ENCODE measurements at regions not wholly inside any gene's neighbourhood (a gene's known extent, or its start where the extent isn't known, plus 50 kb on each side); places are given as distances from the start of the nearest gene placed in this dataset.
A peak's percentile ranks its signal among the peaks of the same experiment; 100 is the strongest.

DNA sequence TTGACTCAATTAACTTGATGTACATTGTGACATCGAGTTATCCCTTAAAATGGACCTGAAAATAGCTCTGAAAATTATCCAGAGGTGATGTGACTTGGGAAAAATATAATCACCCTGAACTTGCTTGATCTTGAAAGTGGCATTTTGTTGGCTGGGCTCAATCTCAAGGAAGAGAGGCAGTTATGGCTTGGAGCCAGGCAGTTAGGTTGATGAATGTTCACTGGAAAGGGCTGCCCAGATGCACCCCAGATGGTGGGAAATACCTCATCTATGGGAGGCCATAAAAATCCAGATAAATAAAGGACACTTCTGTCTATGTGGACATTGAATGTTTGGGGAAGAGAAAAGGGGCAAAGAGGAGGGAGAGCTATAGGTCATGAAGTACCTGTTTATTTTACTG, 55.7 kb upstream of the OR5AN1 start:
- DNase-seq = no peak

DNA sequence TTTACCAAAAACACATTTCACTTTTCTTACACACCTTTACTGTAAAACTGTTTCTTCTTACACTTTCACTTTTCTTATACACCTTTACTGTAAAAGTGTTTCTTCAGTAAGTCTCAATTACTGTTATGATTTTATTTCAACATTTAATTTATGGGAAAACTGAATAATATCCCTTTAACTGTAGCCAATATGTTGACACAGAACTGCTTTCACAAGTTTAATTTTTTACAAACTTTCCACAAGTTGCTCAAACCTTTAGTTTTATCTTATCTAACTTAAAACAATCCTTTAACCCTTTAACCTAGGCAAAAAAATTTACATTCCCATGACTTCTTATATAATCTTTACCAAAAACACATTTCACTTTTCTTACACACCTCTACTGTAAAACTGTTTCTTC, 63.3 kb upstream of the OR5AN1 start:
- no peak for DNase-seq

DNA sequence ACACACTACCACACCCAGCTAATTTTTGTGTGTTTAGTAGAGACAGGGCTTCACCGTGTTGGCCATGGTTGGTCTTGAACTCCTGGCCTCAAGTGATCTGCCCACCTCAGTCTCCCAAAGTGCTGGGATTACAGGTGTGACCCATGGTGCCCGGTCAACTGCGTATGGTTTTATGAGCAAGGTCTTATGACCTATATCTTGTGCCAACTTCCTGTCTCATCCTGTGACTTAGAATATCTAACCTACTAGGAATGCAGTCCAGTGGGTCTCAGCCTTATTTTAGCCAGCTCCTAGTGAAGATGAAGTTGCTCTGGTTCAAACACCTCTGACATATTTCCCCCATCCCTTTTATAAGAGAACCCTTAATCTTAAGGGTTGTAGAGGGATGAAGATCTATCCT, 66.1 kb upstream of the OR5AN1 start:
- DNase-seq = no peak

DNA sequence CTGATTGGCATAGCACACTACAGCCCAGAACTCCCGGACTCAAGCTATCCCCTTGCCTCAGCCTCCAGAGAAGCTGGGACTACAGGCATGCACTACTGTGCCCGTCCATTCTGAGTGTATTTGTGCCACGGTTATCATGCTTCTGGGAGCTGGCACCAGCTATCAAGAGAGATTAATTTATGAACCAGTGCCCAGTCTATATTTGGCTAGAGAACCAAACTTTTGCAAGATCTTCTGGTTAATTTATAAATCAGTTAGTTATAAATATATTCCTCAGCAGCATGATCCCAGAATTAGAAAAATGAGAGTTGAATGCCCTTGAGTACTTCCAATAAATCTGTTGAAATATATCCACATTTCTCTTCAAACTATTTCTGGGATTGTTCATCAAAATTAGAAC, 67.5 kb upstream of the OR5AN1 start:
- no peak for DNase-seq

DNA sequence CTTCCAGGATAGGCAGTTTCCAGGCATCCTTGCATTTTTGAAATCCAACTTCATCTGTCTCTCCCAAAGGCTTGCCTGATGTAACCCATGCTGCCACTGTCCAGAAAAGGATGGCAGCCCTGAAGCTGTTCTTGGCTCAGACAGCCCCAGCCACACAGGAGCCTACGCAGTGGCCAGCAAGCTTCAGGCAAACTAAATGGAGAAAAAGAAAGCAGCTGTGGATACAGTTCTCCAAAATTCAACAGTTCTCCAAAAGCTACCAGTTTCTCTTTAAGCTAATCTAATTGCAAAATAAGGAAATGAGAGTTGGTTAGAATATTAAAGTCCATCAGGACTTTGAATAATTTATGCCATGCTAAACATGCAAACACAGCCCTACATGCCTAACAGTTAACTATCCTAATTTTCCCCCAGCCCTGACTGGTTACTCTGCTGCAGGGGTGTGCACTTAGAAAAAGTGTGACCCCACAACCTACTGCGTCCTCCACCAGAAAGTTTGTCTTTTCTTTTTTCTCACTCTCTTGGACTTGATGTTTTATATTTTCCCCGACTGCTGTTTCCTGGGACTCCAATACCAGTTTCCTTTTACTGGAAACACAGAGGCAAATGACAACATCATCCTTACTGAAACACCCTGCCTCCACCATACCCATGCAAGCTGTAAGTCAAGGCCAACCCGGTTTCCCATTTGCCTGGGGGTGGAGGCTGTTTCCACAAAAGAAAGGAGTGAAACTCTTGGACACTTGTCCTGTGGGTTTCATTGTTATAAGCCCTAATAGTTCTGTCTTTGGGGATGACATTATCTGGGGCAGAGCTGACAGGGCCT, 69.1 kb upstream of the OR5AN1 start:
- DNase-seq = no peak

DNA sequence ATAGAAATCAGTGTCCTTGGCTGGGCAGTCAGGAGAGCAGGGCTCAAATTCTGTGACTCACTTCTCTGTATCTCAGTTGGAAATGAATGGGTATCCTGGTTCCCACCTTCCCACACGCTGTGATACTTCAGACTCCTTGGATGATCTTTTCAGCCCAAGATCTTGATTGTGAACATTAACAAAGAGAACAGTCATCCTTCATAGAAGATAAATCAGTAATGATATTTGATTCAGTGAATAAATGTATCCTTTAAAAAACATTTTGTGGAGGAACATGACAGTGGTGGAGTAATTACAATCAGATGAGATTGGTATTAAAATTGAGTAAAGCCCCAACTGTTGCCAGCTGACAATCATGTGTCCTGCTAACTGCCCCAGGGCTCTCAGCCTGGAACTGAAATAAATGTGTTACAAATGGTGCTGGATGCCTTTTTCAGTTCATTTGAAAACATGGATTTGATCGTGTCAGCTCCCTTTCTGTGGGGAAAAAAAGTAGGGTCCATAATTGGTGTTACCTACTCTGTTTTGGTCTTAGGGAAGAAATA, 72.9 kb upstream of the OR5AN1 start:
- no peak for DNase-seq

DNA sequence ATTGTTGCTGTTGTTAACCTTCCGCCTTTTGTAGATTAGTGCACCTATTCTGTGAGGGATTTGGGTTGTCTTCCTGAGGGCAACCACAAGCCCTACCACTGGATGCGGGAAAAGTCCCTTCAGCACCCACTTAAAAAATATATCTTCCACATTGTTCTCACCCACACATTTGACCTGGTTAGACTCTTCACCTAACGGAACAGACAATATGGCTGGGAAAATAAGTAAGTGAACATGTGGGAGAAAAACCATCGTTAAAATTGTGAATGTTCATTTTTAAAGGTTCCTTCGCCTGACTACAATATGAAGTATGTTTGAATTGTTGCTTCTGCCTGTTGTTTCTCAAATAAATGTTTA, 72.0 kb upstream of the MPEG1 start:
- no peak for DNase-seq

DNA sequence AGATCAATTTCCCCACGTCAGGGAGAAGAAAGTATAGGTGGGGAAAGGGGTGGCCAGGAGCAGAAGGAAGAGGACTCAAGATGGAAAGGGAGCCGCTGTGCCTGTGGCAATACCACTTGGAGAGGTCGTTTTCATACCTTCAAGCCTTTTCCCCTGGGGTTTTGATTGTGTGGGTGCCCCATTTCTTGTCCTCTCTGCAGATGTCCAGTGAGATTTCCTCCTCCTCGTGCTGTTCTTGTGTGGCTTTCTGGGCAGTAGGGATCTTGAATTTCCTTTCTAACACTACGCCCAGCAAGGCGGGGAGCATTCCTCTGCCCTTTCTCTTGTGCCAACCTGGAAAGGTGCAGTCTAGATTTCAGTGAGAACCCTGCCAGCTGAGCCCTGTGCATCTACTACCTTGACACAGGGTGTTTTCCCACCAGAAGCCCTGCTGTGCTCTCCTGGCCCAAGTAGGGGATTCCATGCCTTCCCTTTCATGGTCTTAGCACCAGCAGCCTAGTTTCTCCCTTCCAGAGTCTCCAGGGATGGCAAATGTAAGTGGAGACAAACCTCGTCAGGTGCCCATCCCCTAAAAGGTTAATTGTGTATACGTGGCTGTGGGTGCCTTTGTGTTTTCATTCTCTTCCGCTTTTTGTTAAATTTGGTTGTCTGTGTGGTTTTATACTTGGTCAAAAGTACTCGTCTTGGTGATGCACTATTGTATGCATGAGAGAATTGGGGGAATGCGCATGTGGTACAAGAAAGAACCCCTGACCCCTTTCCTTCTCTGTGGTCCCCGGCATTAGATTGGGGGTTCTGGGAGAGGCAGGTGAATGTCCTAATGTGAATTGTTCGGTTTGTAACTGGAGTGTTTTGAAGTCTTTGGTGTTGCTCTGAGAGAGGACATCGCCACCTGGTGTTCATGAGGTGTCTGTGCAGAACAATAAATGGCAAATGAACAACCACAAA, 71.4 kb upstream of the MPEG1 start:
- peak; percentile 49 for DNase-seq

DNA sequence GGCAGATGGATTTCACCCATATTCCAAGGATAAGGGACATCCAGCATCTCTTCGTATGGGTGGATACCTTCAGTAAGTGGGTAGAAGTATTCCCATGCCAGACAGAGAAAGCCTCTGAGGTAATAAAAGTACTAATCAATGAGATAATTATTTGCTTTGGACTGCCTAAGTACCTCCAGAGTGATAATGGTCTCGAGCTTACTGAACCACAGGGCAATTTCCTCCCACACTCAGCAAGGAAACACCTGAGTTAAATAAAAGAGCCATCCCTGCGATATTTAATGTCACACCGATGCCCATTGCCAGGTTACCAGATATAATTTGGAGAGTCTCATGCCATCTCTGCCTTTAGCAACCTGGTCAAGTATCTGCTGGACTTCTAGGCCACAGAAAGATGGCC, 70.6 kb upstream of the MPEG1 start:
- DNase-seq = no peak

DNA sequence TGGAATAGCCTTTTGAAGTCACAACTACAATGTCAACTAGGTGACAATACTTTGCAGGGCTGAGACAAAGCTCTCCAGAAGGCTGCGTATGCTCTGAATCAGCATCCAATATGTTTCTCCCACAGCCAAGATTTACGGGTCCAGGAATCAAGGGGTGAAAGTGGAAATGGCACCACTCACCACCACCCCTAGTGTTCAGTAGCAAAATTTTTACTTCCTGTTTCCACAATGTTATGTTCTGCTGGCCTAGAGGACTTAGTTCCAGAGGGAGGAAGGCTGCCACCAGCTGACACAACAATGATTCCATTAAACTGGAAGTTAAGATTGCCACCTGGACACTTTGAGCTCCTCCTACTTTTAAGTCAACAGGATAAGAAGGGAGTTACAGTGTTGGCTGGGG, 68.5 kb upstream of the MPEG1 start:
- no peak for DNase-seq

DNA sequence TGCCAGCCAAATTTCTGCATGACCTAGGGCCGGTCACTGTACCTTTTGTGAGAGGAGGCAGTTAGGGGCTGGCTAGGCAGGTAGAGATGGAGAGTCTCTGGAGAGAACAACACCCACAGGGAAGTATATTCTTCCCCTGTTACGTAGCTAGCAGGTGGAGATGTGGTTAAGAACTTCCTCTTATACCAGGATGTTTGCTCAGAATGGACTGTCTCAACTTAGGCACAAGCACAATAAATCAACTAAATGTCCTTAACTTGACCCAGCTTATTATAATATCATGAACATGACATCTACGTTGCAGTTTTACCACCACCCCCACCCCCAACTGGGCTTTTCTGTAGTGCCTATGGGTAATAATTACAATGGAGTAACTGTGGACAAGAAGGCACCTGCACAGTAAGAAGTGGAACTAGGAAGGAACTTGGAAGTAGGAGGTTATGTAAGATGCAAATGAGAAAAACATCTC, 60.7 kb upstream of the MPEG1 start:
- DNase-seq = no peak

DNA sequence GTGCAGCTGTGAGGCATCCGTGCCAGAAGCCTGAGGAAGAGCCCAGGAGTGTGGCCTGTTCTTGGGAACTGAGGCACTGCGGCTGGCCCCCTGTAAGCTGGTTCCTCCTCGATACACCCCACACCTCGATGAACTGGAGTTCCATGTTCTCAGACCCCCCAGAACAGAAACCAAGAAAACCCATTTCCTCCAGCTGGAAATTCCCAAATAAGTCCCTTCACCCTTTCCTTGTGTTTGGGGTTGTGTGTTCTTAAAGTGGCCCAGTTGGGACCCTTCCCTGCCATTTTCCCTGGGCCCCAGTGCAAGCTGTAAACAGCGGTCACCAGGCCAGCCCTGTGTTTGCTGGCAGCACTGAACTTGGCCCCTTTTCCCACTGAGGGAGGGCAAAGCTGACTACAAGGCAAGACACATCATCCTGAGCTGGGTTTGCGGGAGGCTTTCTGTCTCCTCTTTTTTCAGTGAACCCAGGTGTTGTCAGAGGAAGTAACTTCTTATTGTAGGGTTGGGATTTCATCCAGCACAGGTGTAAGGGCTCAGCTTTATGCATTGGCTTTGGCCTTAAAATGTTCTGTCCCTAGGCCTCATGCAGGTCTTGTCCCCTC, 60.1 kb upstream of the MPEG1 start:
- DNase-seq = no peak

DNA sequence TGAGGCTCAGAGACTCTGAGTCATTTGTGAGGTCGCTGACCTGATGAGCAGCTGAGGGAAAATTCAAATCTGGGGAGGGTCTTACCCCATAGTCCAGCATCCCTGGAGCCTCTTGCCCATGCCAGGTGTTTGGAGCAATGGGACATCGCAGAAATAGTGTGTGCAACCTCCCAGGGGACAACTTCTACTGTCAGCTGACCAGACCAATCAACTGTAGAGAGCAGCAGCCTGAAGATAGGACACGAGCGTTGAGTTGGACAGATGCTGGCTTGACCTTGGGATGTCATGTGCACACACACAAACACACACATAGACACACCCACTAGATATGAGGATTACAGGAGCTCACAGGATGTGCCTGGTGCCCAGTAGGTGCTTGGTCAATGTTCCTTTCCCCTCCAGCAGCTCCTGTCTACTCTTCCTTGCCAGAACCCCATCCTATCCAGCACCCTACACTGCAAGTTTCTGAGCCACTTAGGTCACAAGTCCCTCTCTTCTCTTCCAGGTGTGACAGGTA, 59.1 kb upstream of the MPEG1 start:
- DNase-seq = no peak

DNA sequence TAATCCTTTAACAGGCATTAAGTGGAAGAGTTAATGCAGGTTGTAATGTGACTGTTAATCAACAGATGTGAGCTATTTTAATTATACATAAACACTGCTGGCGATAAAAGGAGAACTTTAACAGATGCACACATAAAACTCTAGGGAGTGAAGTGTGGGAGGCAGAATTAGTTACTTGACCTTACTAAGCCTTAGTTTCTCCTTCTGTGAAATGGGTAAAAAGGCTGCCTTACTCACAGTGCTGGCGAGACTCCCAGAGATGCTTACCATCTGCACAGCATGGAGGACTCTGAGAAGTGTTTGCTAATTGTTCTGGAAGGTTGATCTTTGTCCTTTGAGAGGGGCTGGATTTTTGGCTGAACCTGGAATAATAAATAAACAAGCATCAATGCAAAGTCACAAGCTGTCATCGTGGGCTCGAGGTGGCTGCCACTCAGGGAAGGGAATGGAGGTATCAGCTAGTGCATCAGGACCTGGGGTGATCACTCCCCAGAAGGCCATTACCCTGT, 58.6 kb upstream of the MPEG1 start:
- DNase-seq = no peak

DNA sequence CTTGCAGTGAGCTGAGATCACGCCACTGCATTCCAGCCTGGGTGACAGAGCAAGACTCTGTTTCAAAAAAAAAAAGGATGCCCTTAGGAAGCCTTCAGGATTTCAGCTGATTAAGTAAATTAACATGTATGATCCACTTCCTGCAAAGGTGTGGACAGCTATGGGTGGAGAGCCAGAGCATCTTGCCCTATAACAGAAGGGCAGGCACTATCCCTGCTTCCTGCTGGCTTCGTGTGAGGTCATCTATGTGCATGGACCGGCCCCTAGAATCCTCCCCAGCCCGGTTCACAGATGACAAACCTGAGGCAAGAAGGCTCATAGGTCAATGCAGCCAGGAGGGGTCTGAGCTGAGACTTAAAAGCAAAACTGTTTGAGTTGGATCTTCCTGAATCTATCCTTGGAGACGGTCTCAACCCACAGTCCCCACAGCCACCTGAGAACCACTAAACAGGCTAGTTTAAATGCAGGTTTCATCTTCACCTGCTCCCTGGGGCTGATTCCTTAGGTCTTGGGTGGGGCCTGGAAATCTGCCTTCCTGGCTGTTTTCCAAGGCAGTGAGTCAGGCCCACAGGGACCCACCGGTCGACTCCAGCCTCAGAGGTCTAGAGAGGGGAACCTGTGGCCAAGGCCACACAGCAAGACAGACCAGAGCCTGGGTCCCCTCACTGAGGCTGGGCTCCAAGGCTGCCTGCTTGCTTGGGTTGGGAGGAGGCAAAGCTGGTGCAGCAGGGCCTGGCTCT, 55.2 kb upstream of the MPEG1 start:
- DNase-seq = no peak

DNA sequence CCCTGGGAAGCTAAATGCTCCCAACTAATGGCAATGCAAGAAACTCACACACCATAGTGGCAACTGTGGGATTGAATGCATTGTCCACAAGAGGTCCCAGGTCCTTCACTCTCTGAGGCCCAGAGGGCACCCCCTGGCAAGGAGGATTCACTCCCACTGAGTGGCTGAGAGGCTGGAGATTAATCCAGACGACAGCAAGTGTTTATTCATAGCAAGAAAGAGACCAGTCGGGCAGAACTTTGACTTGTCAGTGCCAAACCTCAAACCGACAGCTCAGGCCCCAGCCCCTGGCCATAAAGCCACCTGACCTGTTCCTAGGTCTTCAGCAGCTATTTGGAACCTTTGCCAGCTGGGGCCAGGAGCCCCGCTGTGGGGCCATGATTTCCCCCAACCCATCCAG, 54.5 kb upstream of the MPEG1 start:
- no peak for DNase-seq

DNA sequence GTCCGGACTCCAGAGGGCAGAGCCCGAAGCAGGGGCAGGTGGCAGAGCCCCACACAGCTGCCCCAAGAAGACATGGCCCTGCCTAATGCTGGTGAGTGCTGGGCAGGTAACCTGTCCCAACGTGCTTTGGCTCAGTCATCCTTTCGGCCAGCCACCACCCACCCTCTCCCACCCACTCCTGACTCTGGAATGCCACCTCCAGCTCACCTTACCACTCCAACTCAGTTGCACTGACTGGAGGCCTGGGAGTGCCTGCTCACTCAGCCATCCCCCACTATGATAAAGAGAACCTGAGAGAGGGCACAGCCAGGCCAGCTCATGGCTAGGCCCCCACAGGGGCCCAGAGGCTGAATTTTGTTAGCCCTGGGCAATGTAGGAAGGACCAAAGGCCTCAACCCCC, 53.8 kb upstream of the MPEG1 start:
- no peak for DNase-seq

DNA sequence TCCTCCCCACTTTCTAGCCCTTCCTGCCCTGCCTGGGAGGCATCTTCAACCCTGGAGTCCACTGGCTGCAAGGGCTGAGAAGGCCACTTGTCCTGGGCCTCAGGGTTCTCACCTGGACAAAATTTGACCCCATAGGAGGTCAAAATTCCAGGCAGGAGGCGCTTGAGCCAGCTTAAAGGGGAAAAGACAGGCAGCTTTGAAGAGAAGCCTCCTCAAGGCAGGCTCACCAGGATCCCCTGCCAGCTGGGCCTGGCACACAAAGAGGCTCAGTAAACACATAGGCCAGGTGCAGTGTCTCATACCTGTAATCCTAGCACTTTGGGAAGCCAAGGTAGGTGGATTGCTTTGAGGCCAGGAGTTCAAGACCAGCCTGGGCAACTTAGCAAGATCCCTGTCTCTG, 53.0 kb upstream of the MPEG1 start:
- no peak for DNase-seq

DNA sequence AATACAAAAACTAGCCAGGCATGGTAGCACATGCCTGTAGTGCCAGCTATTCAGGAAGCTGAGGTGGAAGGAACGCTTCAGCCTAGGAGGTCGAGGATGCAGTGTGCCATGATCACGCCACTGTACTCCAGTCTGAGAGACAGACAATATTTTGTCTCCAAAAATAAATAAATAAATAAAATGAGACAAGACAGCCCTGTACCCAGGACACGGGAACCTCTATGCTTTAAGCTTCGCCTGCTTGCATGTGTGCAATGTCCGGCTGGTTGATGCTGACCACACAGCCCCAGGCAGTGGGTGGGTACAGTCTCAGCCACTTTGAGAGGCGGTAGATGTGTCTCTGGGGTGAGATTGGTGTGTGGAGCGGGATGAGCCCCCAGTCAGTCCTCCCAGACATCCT, 52.0 kb upstream of the MPEG1 start:
- no peak for DNase-seq

DNA sequence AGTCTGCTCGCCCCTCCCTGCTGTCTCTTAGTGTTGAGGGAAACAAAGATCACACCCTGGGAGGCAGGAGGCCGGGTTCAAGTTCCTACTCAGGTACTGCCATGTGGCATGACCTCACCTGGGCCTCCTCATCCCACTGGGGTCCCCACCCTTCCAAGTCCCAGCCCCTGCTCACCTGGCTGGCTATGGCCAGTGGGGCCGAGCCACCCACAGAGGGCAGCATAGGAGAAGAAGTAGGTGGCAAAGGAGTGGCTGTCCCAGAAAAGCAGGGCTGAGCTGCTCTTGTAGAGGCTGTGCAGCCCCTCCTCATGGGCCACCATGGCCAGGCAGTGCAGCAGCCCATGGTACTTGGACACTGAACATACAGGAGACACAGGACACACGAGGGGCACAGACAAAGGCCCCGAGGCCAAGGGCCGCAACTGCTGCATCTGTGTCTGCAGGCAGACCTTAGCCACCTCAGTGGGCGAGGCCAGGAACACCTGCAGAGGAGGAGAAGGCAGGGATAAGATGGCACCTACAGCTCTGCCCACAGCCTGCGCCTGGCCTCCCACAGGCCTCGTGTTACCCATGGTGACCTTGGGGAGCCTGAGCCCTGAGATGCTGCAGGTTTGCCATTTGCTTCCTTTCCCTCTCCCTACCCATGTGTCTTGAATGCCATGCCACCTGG, 50.6 kb upstream of the MPEG1 start:
- no peak for DNase-seq
